Ramos (cell line): ENCODE measurements at regions not wholly inside any gene's neighbourhood (a gene's known extent, or its start where the extent isn't known, plus 50 kb on each side); places are given as distances from the start of the nearest gene placed in this dataset.

Source experiments
- in situ Hi-C: fragments of 300-500 bp; cut with MboI; formaldehyde crosslinking; loops from one replicate; pipeline ENCODE4 v1.14.3; 2022; ENCODE audit warnings: low sequenced_read_pairs; ENCODE audit not compliant: unreplicated experiment

- in situ Hi-C loops = no loop called here
These were observed 69.1 kb upstream of the AKIP1 start for GRCh38 chr11:8841899-8842298.

GRCh38 chr11:8858808-8859207, 52.2 kb upstream of the AKIP1 start:
- in situ Hi-C loops = no loop called here
